ENCODE measurements at regions not wholly inside any gene's neighbourhood (a gene's known extent, or its start where the extent isn't known, plus 50 kb on each side); places are given as distances from the start of the nearest gene placed in this dataset.

- TF ChIP-seq CTCF (conservative IDR thresholded peaks at IDR 0.05; ENCODE audit: low read length) (no peak), EZH2phosphoT487 (IDR thresholded peaks at IDR 0.05; ENCODE audit: borderline replicate concordance) (no peak)
Observed at GRCh38 chr10:30170814-30171213, 111.4 kb upstream of the JCAD start.

Measured in Loucy (cell line).